HG02623 (cell line): ENCODE measurements at regions not wholly inside any gene's neighbourhood (a gene's known extent, or its start where the extent isn't known, plus 50 kb on each side); places are given as distances from the start of the nearest gene placed in this dataset.

ENCODE experiments used
- ATAC-seq: cut with Tn5 transposase; IDR thresholded peaks from one replicate; pipeline ENCODE4 v1.9.1; 2021; ENCODE audit warnings: moderate library complexity; ENCODE audit not compliant: unreplicated experiment

GRCh38 chr2:23199115-23199918 lies 185.7 kb upstream of the KLHL29 start:
- no peak for ATAC-seq

DNA sequence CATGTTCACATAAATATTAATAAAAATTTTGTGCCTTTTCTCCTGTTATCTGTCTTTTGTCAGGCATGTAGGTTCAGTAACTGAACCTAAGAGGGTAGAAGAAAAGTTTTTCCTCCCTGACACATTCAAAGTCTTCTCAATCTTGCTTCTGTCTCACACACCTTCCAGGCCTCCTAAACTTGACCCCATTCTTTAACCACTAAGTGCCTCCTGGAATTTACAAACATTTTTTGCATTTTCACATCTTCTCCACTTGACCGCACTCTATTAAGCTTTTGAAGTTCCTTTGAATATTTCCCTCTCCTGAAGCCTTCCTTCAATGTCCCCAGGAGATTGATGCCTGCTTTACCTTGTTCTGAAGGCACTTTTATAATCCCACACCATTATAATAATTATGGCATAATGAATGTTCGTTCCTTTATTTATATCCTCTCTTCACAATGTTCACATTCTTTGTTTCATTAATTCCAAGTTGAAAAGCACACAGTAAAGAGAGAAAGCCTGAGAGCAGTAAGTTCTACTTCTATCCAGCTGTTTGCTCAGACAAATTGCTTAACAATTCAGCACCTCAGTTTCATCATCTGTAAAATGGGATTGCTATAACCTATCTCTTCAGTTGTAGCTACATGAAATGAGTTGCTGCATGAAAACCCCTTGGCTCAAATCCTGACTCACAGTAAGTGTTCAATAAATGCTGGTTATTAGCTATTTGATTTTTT lies 184.8 kb upstream of the KLHL29 start:
- no peak for ATAC-seq

GRCh38 chr2:23200787-23201114 lies 184.2 kb upstream of the KLHL29 start:
- no peak for ATAC-seq

GRCh38 chr2:23203383-23203782 lies 181.6 kb upstream of the KLHL29 start:
- no peak for ATAC-seq

GRCh38 chr2:23204685-23205242 lies 180.2 kb upstream of the KLHL29 start:
- no peak for ATAC-seq

DNA sequence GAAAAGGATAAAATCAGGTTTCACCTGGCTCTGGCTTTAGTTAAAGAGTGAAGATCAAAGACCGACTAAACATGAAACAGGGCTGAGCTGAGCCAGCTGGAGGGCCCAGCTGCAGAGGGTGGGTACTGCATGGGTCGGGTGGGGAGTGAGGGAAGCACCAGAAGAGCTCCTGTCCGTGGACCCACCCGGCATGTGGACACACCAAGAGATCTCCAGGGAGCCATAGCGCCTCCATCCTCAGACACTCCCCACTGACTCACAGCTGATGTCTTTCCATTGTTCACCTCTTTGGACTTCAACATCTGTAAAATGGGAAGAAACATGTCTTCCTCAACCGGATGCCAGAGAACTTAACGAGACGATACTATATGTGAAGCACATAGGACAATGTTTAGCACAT lies 178.3 kb upstream of the KLHL29 start:
- no peak for ATAC-seq

DNA sequence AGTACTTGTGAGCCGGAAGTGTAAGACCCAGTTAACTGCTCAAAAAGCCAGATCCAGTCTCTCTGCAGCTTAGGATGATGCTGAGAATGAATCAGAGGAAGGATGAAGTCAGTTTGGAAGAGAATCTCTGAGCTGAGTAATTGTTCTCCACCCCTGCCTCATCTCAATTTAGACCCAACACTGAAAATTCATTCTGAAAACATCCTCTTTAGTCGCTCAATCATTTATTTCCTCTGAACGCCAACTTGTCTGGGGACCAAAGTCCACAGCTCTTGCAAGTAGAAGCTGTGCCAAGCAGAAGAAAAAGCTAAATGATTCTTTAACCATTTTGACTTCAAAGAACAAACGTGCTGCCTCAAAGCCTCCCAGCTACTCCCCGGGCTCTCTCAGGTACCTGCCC lies 177.1 kb upstream of the KLHL29 start:
- no peak for ATAC-seq

DNA sequence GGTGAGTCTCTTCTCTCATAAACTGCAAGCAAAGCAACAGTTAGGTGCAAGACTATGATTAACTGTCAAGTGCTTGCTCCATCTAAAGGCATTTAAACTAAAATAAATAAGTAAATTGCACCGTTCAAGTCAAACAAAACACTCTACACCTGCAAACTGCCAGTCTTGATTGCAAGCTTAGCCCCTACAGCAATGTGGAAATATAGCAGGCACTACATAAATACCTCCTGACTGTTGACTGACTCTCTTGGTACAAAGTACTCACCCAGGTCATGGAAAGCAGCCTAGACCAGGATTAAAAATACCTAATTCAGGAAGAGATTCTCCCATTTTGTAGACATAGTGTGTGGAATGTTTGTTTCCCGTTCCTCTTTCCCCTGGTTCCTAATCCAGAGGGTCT lies 176.6 kb upstream of the KLHL29 start:
- ATAC-seq: no peak

- no peak for ATAC-seq
These were observed 175.9 kb upstream of the KLHL29 start for GRCh38 chr2:23209059-23209458.

DNA sequence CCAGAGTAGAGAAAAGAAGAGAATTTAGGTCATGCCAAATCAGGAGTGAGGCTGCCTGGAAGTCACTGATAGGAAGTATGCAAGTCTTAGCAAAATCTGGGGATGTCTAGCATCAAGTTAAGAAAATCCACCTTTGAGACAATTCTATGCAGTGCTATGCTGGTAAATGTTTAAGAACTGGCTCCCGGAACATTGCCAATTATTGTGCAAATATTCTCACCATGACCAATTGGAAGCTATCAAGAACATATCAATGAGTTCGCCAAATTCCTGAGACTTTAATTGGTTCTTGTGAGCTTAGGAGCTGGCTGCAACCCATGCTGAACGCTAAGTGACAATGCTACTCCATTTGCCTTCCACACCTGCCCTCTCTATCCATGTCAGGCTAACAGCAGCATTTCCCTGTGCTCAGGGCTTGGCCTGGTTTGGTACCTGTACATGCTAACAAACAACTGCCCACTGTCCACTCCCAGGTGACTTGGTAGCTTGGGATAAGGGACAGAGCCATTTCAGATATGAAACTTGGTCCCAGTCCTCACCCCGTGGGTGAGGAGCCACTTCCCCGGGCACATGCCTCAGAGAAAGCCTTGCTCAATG lies 172.9 kb upstream of the KLHL29 start:
- ATAC-seq: no peak

DNA sequence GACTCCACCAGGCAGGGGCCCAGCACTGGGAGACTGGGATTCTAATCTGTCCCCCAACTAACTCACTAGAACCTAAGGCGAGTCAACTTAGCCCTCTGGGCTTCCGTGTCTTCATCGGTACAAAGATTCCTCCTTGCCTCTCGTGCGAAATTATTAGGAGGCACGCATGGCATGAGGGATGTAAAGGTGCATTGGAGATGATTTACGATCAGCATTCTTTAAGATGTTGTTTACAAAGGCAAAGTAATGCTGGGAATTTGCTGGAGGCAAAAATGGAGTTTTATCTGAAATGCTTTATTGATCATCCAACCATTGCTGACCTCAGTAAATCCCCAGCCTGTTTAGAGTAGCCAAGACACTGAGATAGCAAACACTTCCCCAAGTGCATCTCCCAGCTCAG lies 171.8 kb upstream of the KLHL29 start:
- ATAC-seq: no peak

DNA sequence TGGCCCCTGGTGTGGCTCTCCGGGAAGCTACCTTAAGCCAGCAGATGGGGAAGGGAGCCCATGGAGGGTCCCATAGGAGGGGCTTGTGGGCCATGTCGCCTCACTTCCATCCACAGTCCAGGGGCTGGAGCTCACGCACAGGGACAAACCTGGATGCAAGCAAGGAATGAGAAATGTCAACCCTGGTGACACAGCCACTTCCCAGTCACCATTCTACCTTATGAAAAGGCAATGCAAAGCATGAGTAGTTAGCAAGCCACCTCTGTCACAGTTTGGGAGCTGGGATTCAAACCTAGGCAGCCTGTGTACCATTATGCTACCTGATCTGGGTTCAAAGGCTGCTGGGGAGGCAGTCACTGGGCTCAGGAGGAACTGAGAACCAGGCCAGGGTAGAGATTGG lies 170.0 kb upstream of the KLHL29 start:
- no peak for ATAC-seq

DNA sequence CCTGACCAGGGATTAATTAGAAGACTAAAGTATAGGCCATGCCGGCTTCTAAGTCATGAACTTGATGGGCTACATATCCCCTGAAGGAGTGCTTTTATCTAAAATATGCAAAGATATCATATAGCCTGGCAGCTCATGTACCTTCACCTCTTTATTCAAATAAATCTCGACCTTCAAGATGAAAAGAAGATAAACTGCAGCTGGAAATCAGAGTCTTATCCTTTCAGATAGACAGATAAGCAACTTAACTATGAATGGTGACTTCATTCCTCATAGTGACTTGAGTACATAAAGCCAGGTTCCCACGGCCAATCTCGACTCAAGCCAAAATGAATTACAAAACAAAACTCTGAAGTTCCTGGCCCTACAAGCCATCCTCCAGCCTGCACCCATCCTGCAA lies 165.3 kb upstream of the KLHL29 start:
- no peak for ATAC-seq

GRCh38 chr2:23220513-23221094 lies 164.4 kb upstream of the KLHL29 start:
- no peak for ATAC-seq

GRCh38 chr2:23221236-23221635 lies 163.7 kb upstream of the KLHL29 start:
- no peak for ATAC-seq

DNA sequence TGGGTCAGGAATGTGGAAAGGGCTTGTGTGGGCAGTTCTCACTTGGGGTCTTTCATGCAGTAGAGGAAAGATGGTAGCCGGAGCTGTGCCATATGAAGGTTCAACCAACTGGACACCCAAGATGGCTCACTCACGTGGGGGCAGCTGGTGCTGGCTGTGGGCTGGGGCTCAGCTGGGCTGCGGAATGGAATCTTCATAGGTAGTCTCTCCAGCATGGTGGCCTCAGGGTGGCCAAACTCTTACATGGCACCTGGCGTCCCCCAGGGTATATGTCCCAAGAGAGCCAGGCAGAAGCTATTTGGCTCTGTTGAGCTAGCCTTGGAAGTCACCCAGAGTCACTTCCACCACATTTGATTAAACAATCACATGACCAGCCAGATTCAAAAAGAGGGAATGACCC lies 163.1 kb upstream of the KLHL29 start:
- ATAC-seq: no peak

DNA sequence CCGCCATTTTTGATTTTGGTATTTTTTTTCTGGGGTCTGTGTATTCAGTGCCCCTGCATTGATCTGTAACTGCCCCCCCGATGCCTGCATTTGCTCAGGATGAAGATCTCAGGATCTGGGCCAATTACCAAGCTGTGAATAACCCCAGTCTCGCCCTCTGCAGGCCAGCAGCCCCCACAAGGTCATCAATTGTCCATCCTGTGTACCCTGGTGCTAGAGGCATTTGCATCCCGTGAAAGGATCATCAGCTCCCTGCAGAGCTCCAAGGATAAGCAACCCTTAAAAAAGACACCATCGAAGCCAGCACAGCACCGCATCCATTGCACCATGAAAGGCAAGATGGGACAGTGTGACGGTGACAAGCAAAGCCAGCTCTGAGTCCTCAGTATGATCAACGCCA lies 154.1 kb upstream of the KLHL29 start:
- no peak for ATAC-seq

GRCh38 chr2:23231865-23232264 lies 153.1 kb upstream of the KLHL29 start:
- no peak for ATAC-seq

- no peak for ATAC-seq
These were observed 149.7 kb upstream of the KLHL29 start for GRCh38 chr2:23235292-23235691.

- no peak for ATAC-seq
These were observed 149.2 kb upstream of the KLHL29 start for GRCh38 chr2:23235736-23236135.

DNA sequence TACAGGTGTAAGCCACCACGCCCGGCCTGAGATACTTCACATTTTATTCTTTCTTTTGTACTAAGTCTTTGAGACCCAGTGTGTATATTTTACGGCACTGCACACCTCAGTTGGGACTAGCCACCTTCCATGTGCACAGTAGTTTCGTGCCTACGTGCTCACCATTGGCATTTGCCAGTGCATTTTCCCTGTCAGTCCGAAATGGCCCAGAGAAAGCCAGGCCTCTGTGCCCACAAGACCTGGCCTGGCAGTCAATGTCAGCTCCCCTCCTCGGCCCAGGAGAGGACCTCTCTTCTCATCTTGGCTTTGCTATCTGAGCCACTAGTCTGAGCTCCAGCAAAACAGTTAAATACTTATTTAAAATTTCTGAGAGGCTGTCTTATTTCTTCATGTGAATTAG lies 147.8 kb upstream of the KLHL29 start:
- no peak for ATAC-seq
